Omental fat pad (tissue), 3 donors: ENCODE measurements at regions not wholly inside any gene's neighbourhood (a gene's known extent, or its start where the extent isn't known, plus 50 kb on each side); places are given as distances from the start of the nearest gene placed in this dataset.

Source experiments
- ATAC-seq: fragments of 150-250 bp; one replicate; pipeline ENCODE4 v1.9.1; 2016; ENCODE audit warnings: mild to moderate bottlenecking, moderate library complexity; ENCODE audit not compliant: low FRiP score
- DNase-seq: peaks from one replicate; pipeline ENCODE4 v3.0.0-alpha.2; 2019; ENCODE audit warnings: low spot score
- TF ChIP-seq, protein P1 (sequence below), 3 donors: fragments of 450-650 bp; IDR thresholded peaks; one replicate each; pipeline ENCODE4 v1.5.1; 2016 to 2017; ENCODE audit warnings: antibody characterized with exemption in 3 of 3, mild to moderate bottlenecking in 3 of 3, moderate library complexity in 2 of 3

DNA sequence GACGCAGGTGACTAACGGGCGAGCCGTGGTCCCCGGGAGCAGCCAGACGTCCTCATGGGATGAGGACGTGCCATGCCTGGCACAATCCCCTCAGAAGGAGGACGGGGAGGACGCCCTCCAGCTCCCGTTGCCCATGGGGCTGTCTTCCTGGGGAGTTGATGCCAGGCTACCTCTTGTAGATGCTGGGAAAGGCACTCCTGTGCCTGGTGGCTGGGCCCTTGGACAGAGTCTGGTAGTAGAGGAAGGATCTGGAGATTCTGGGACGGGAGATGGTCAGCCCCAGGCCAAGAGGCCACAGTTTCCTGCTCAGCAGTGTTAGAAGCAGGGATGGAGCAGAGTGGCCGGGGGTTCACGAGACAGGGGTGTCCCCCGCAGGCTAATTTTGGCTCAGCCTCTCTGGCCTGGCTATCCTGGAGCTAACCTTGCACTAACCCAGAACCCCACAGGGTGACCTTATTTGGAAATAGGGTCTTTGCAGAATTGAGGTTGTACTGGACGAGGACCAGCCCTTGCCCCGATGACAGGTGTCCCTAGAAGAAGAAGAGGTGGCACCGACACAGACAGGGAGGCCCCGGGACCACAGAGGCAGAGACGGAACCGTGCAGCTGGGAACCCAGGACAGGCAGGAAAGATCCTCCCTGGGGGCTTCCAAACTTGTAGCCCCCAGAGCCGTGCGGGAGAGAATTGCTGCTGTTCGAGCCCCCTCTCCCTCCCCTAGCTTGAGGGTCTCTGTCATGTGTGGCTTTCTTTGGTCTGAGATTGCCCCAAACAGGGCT, 50.1 kb upstream of the ADRA2C start:
- ATAC-seq: no peak
- DNase-seq: no peak
- TF ChIP-seq, protein P1, sequence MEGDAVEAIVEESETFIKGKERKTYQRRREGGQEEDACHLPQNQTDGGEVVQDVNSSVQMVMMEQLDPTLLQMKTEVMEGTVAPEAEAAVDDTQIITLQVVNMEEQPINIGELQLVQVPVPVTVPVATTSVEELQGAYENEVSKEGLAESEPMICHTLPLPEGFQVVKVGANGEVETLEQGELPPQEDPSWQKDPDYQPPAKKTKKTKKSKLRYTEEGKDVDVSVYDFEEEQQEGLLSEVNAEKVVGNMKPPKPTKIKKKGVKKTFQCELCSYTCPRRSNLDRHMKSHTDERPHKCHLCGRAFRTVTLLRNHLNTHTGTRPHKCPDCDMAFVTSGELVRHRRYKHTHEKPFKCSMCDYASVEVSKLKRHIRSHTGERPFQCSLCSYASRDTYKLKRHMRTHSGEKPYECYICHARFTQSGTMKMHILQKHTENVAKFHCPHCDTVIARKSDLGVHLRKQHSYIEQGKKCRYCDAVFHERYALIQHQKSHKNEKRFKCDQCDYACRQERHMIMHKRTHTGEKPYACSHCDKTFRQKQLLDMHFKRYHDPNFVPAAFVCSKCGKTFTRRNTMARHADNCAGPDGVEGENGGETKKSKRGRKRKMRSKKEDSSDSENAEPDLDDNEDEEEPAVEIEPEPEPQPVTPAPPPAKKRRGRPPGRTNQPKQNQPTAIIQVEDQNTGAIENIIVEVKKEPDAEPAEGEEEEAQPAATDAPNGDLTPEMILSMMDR (IDR thresholded peaks at IDR 0.05): no peak

DNA sequence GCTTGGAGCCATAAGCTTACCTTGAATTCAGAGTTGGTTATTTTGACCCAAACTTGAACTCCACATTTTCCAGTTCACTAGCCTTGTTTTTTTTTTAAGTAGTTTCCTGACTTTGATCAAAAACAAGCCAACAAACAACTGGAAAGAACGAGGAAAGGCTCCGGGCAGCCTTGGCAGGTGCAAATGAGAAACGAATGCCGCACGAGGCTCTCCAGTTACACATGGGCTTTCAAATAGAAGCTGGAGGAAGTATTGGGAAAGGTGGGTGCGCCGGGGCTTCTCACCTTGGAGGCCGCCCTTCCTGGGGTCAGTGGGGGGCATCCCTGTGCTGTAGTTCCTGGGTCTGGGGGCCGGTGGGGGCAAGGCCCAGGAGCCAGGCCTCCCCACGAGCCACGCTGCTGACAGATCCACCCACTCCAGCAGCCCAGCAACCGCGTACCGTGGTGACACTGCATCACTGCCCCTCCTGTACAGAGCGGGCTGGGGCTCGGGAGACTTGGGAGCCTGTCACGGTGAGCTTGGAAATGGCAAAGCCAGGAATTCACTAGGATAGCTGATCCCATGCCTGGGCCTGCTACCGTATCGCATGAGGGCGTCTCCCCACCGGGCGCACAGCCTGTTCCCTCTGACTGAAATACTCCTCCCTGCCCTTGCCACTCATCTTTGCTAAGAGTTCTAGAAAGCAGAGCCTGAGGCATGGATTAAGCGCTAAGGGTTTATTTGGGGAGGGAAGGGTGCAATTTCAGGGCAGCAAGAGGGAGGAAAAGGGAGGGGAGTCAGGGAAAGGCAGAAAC, 50.9 kb upstream of the ADRA2C start:
- no peak for DNase-seq
- TF ChIP-seq, protein P1 (IDR thresholded peaks at IDR 0.05): no peak
- ATAC-seq: no peak

DNA sequence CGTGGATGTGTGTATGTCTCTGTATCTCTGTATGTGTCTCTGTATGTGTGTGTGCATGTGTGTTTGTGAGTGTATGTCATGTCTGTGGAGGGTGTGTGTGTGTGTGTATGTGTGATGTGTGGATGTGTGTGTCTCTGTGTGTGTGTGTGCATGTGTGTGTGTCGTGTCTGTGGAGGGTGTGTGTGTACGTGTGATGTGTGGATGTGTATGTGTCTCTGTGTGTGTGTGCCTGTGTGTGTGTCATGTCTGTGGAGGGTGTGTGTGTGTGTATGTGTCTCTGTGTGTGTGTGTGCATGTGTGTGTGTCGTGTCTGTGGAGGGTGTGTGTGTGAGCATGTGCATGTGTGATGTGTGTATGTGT, 51.6 kb upstream of the ADRA2C start:
- TF ChIP-seq, protein P1 (IDR thresholded peaks at IDR 0.05): no peak
- DNase-seq (no peak), ATAC-seq (no peak)

DNA sequence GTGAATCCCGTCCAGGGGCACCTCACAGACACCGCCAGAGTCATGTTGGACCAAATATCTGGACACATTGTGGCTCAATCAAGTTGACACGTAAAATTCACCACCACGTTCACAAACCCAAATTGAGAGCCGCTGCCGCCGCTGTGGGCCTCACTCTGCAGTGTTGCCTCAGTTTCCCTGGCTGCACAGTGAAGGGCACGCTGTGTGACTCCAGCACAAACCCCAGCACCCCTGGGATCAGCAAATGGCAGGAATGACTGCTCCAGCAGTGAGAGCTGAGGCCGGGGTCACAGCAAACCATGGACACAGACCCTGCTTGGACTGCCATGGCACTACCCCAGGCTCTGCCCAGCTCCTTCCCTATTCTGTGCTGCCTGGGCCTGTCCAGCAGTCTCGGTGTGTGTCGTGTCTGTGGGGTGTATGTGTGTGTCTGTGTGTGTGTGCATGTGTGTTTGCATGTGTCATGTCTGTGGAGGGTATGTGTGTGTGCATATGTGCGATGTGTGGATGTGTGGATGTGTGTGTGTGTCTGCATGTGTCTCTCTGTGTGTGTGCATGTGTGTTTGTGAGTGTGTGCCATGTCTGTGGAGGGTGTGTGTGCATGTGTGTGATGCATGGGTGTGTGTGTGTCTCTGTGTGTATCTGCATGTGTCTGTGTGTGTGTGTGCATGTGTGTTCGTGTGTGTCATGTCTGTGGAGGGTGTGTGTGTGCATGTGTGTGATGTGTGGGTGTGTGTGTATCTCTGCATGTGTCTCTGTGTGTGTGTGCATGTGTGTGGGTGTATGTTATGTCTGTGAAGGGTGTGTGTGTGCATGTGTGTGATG, 52.2 kb upstream of the ADRA2C start:
- TF ChIP-seq, protein P1 (IDR thresholded peaks at IDR 0.05): no peak
- DNase-seq: no peak
- no peak for ATAC-seq

DNA sequence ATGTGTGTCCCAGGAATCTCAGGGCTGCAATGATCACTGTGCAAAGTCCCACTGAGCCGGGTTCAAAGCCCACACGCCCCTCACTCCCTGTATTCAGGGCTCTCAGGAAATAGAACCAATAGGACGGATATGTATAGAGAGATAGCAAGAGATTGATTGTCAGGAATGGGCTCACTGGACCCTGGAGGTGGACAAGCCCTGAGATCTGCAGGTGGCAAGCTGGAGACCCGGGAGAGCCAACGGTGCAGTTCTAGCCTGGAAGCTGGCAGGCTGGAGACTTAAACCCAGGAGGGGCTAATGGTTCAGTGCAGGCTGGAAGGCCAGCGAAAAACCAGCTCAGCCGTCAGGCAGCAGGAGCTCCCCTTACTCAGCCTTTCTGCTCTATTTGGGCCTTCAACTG, 52.8 kb upstream of the ADRA2C start:
- ATAC-seq (no peak), DNase-seq (no peak)
- TF ChIP-seq, protein P1 (IDR thresholded peaks at IDR 0.05): no peak

DNA sequence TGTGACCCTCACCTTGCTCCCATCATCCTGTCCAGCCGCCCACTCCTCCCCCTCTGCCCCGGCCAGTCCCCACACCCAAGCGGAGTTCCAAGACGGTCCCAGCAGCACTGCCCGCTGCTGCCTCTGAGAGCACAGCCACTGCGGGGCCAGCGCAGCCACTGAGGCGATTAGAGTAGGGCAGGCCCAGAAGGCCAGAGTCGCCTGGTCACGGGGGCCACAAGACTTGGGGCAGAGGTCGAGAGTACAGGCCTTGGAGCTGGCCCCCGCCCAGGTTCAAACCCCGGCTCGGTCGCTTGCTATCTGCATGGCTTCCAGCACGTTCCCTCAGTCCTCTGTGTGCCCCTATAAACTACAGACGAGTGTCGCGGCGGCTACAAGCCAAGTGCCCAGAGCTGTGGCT, 53.2 kb upstream of the ADRA2C start:
- ATAC-seq: no peak
- TF ChIP-seq, protein P1 (IDR thresholded peaks at IDR 0.05): no peak
- DNase-seq: no peak
